H1 (cell line): ENCODE measurements at regions not wholly inside any gene's neighbourhood (a gene's known extent, or its start where the extent isn't known, plus 50 kb on each side); places are given as distances from the start of the nearest gene placed in this dataset.
"Not testable (repeated sequence)": the region's sequence is repeated elsewhere in the genome, so short reads cannot be mapped to it uniquely, and the experiment has no call there.

Source experiments
- CTCF ChIA-PET: fragments of 300-600 bp; sonication (Branson Sonifier 250); formaldehyde crosslinking; loops from one replicate; lab custom pipeline; 2021; ENCODE audit not compliant: partially characterized antibody; lab: Charles Lee
- POLR2A ChIA-PET: fragments of 300-600 bp; sonication (Branson Sonifier 250); formaldehyde crosslinking; loops from one replicate; lab custom pipeline; 2021; ENCODE audit warnings: inconsistent platforms; ENCODE audit not compliant: partially characterized antibody; lab: Charles Lee
- DNase-seq, 2 experiments: peaks; one replicate each; pipeline versions ENCODE4 v3.0.0 to v3.0.0-alpha.2; 2010 to 2022; ENCODE audit warnings: low spot score in 2 of 2, low read depth in 1 of 2, mixed read lengths in 1 of 2
- FAIRE-seq: peaks from 2 replicates; lab custom pipeline; 2011; peaks lifted over from hg19 to GRCh38; lab: Jason Lieb, UNC
- H2AFZ ChIP-seq: 2 replicates; pipeline ENCODE4 v1.8.1; 2012; ENCODE audit warnings: low read length, inconsistent platforms
- H2AK5ac ChIP-seq: 2 replicates; pipeline ENCODE4 v1.6.1; 2013; ENCODE audit warnings: low read depth, low read length
- H2BK120ac ChIP-seq: replicated peaks from 2 replicates; pipeline ENCODE3; 2013; ENCODE audit warnings: low read depth, low read length, inconsistent platforms
- H2BK12ac ChIP-seq: 2 replicates; pipeline ENCODE4 v1.6.1; 2013; ENCODE audit warnings: low read depth, low read length
- H2BK15ac ChIP-seq: 2 replicates; pipeline ENCODE4 v1.6.1; 2013; ENCODE audit warnings: low read length
- H2BK20ac ChIP-seq: 2 replicates; pipeline ENCODE4 v1.6.1; 2013; ENCODE audit warnings: low read length
- H2BK5ac ChIP-seq: 2 replicates; pipeline ENCODE4 v1.6.1; 2013; ENCODE audit warnings: low read depth, low read length
- H3K14ac ChIP-seq: 2 replicates; pipeline ENCODE4 v1.6.1; 2013; ENCODE audit warnings: inconsistent platforms; ENCODE audit not compliant: insufficient read length
- H3K18ac ChIP-seq: 2 replicates; pipeline ENCODE4 v1.6.1; 2013; ENCODE audit warnings: low read length; ENCODE audit errors: extremely low read depth
- H3K23ac ChIP-seq: 2 replicates; pipeline ENCODE4 v1.6.1; 2013; ENCODE audit warnings: inconsistent platforms; ENCODE audit not compliant: insufficient read length
- H3K23me2 ChIP-seq: 2 replicates; pipeline ENCODE4 v1.6.1; 2013; ENCODE audit warnings: low read depth, low read length
- H3K27ac ChIP-seq: 2 replicates; pipeline ENCODE4 v1.6.1; 2011; ENCODE audit warnings: low read depth, low read length, inconsistent platforms
- H3K27me3 ChIP-seq, 4 experiments: replicated peaks in 1 of 4; 1 replicate in 1 of 4; 2 replicates in 3 of 4; pipeline versions ENCODE4 v1.6.1 to v1.8.1; 2011 to 2013; ENCODE audit warnings: low read length in 3 of 4, mild to moderate bottlenecking in 3 of 4, inconsistent platforms in 2 of 4, mixed read lengths in 2 of 4, moderate library complexity in 1 of 4; ENCODE audit not compliant: control insufficient read depth in 3 of 4, insufficient read depth in 3 of 4; ENCODE audit errors: extremely low read depth in 1 of 4
- H3K36me3 ChIP-seq, 4 experiments: 2 replicates each; pipeline versions ENCODE4 v1.6.1 to v1.8.1; 2011 to 2013; ENCODE audit warnings: mild to moderate bottlenecking in 4 of 4, low read length in 3 of 4, moderate library complexity in 2 of 4, control low read depth in 1 of 4, inconsistent platforms in 1 of 4; ENCODE audit not compliant: insufficient read depth in 4 of 4, control insufficient read depth in 2 of 4
- H3K4ac ChIP-seq: replicated peaks from 2 replicates; pipeline ENCODE3; 2013; ENCODE audit warnings: low read length, low read depth, mixed read lengths, inconsistent platforms; ENCODE audit not compliant: insufficient read length
- H3K4me1 ChIP-seq, 4 experiments: replicated peaks in 1 of 4; 1 replicate in 1 of 4; 2 replicates in 3 of 4; pipeline versions ENCODE4 v1.6.1 to v1.8.1; 2011 to 2013; ENCODE audit warnings: low read length in 3 of 4, inconsistent platforms in 2 of 4, mixed read lengths in 1 of 4; ENCODE audit not compliant: insufficient read depth in 4 of 4, control insufficient read depth in 3 of 4
- H3K4me2 ChIP-seq, 2 experiments: 2 replicates each; pipeline versions ENCODE4 v1.6.1 to v1.8.1; 2011 to 2013; ENCODE audit warnings: low read depth in 2 of 2, low read length in 2 of 2, control low read depth in 1 of 2, inconsistent platforms in 1 of 2, mild to moderate bottlenecking in 1 of 2; ENCODE audit not compliant: insufficient read depth in 1 of 2
- H3K4me3 ChIP-seq, 4 experiments: fragments of 200-600, 300-600 bp in 1 of 4; sonication (generic), shearing (Covaris generic), sonication (Bioruptor Twin) in 1 of 4; 2 replicates each; pipeline versions ENCODE4 v1.5.1 to v1.8.1; 2011 to 2016; ENCODE audit warnings: low read length in 4 of 4, low read depth in 3 of 4, control low read depth in 2 of 4, inconsistent platforms in 2 of 4, mild to moderate bottlenecking in 2 of 4, mixed read lengths in 1 of 4, moderate library complexity in 1 of 4; ENCODE audit not compliant: insufficient read depth in 2 of 4; ENCODE audit errors: extremely low read depth in 1 of 4
- H3K56ac ChIP-seq: replicated peaks from 2 replicates; pipeline ENCODE3; 2013; ENCODE audit warnings: low read depth, mild to moderate bottlenecking, mixed read lengths, low read length, inconsistent platforms; ENCODE audit not compliant: insufficient read length
- H3K79me1 ChIP-seq: 2 replicates; pipeline ENCODE4 v1.6.1; 2013; ENCODE audit warnings: low read depth, low read length, control low read depth
- H3K79me2 ChIP-seq, 2 experiments: 2 replicates each; pipeline versions ENCODE4 v1.6.1 to v1.8.1; 2012 to 2013; ENCODE audit warnings: low read length in 2 of 2, mild to moderate bottlenecking in 2 of 2, inconsistent platforms in 1 of 2; ENCODE audit not compliant: insufficient read depth in 2 of 2, control insufficient read depth in 1 of 2
- H3K9ac ChIP-seq, 4 experiments: replicated peaks in 1 of 4; 1 replicate in 1 of 4; 2 replicates in 3 of 4; pipeline versions ENCODE4 v1.6.1 to v1.8.1; 2011 to 2013; ENCODE audit warnings: low read depth in 3 of 4, low read length in 3 of 4, control low read depth in 2 of 4, mild to moderate bottlenecking in 2 of 4, moderate library complexity in 2 of 4, inconsistent platforms in 1 of 4; ENCODE audit errors: extremely low read depth in 1 of 4
- H3K9me3 ChIP-seq, 2 experiments: 2 replicates each; pipeline versions ENCODE4 v1.6.1 to v1.8.1; 2012 to 2013; ENCODE audit warnings: mild to moderate bottlenecking in 2 of 2, moderate library complexity in 2 of 2, control low read depth in 1 of 2, inconsistent platforms in 1 of 2, low read depth in 1 of 2, low read length in 1 of 2, mixed read lengths in 1 of 2; ENCODE audit not compliant: insufficient read depth in 2 of 2
- H4K20me1 ChIP-seq, 2 experiments: replicated peaks in 1 of 2; 2 replicates each; pipeline versions ENCODE3 to v1.8.1; 2011 to 2013; ENCODE audit warnings: inconsistent platforms in 2 of 2, low read length in 2 of 2, mild to moderate bottlenecking in 1 of 2; ENCODE audit not compliant: insufficient read depth in 2 of 2, control insufficient read depth in 1 of 2
- H4K5ac ChIP-seq: 2 replicates; pipeline ENCODE4 v1.6.1; 2013; ENCODE audit warnings: low read length, low read depth, mixed read lengths, inconsistent platforms; ENCODE audit not compliant: insufficient read length
- H4K8ac ChIP-seq: 2 replicates; pipeline ENCODE4 v1.8.0; 2013; ENCODE audit warnings: mild to moderate bottlenecking, moderate library complexity, low read length, inconsistent platforms; ENCODE audit not compliant: insufficient read depth; ENCODE audit errors: extremely low read depth
- H4K91ac ChIP-seq: replicated peaks from 2 replicates; pipeline ENCODE3; 2013; ENCODE audit warnings: low read length, mixed read lengths, inconsistent platforms; ENCODE audit not compliant: insufficient read length
- SP1 ChIP-seq: IDR thresholded peaks from 2 replicates; pipeline ENCODE4 v1.6.1; 2011; ENCODE audit warnings: low read depth, low read length
- WGBS, 2 experiments: shearing (Covaris generic) in 1 of 2; methylation state at CpG; one replicate each; pipeline versions ENCODE4 v1.1.6 to v1.1.7; 2013 to 2015; ENCODE audit warnings: low lambda C conversion rate in 2 of 2, mixed read lengths in 2 of 2, inconsistent platforms in 1 of 2, low coverage in 1 of 2, missing lambda C conversion rate in 1 of 2; ENCODE audit not compliant: insufficient replicate concordance in 2 of 2, insufficient coverage in 1 of 2, insufficient read length in 1 of 2; ENCODE audit errors: extremely low coverage in 1 of 2, missing lambda C conversion rate in 1 of 2; 5-methylcytosine and 5-hydroxymethylcytosine counted together

GRCh38 chrX:16357902-16358301, 190.6 kb downstream of the MAGEB17 start:
- POLR2A ChIA-PET, result no interaction called here

GRCh38 chrX:16360056-16360455, 192.8 kb downstream of the MAGEB17 start:
- H3K23ac ChIP-seq, H2BK20ac ChIP-seq, H4K8ac ChIP-seq, H2BK15ac ChIP-seq, FAIRE-seq, H2BK12ac ChIP-seq, H3K36me3 ChIP-seq, H3K27me3 ChIP-seq, H4K20me1 ChIP-seq, POLR2A ChIA-PET, H3K4me1 ChIP-seq, H3K4me2 ChIP-seq, H3K56ac ChIP-seq, H3K18ac ChIP-seq, H4K5ac ChIP-seq, H2AFZ ChIP-seq, H2BK5ac ChIP-seq, H3K14ac ChIP-seq, H3K79me1 ChIP-seq, H3K23me2 ChIP-seq, H3K79me2 ChIP-seq, DNase-seq, H3K27ac ChIP-seq, H3K4ac ChIP-seq, H3K4me3 ChIP-seq, H2BK120ac ChIP-seq, H4K91ac ChIP-seq, H3K9ac ChIP-seq, H2AK5ac ChIP-seq: not testable (repeated sequence)
- H3K9me3 ChIP-seq, result peaks cover 0 to 10% of the 10 kb centered on the region in 2 experiments; a peak in 2 of 4 replicates
- 99% methylated on average over 14 of the region's 15 CpGs; no CpG with 5 or more reads in 1 of the 2 experiments for whole genome bisulfite sequencing, 2 experiments
- CTCF ChIA-PET, result interaction anchor here (0.7 kb wide), 1 partner anchor 129 kb away, joined by 3 read pairs; no protein-coding TSS in a partner anchor

More at GRCh38 chrX:16357902-16358301, 190.6 kb downstream of the MAGEB17 start:
- no peak overlapping the region for H3K9ac ChIP-seq
- H2BK120ac ChIP-seq, result no peak overlapping the region
- no peak overlapping the region for H2AK5ac ChIP-seq
- H3K18ac ChIP-seq, result no peak overlapping the region
- H2BK15ac ChIP-seq, result no peak overlapping the region
- H3K79me1 ChIP-seq, result no peaks in the 10 kb centered on the region
- H3K4me2 ChIP-seq, result no peak overlapping the region
- no peak overlapping the region for H3K23ac ChIP-seq
- TF ChIP-seq SP1, result no peak
- H3K56ac ChIP-seq, result no peak overlapping the region
- DNase-seq, result no peak
- no peaks in the 10 kb centered on the region for H3K27me3 ChIP-seq
- H3K14ac ChIP-seq, result no peak overlapping the region
- H3K36me3 ChIP-seq, result 0 out of 8 replicates have a peak, but pooled peaks cover 0 to 3% (median 0%) of the 10 kb centered on the region in 4 experiments
- no peak overlapping the region for H3K4me3 ChIP-seq
- no peak overlapping the region for H2BK20ac ChIP-seq
- no peak overlapping the region for H4K5ac ChIP-seq
- H4K20me1 ChIP-seq, result no peaks in the 10 kb centered on the region
- CTCF ChIA-PET, result interaction anchor here (0.6 kb wide), 1 partner anchor 444 kb away, joined by 3 read pairs; no protein-coding TSS in a partner anchor
- H3K4me1 ChIP-seq, result no peaks in the 10 kb centered on the region
- FAIRE-seq, result no peak
- H4K8ac ChIP-seq, result no peak overlapping the region
- no peak overlapping the region for H2BK12ac ChIP-seq
- no peak overlapping the region for H3K4ac ChIP-seq
- H4K91ac ChIP-seq, result no peak overlapping the region
- no peak overlapping the region for H2BK5ac ChIP-seq
- no peak overlapping the region for H2AFZ ChIP-seq
- no peaks in the 10 kb centered on the region for H3K23me2 ChIP-seq
- H3K79me2 ChIP-seq, result no peaks in the 10 kb centered on the region
- no peak overlapping the region for H3K27ac ChIP-seq
- H3K9me3 ChIP-seq, result peaks cover 0 to 10% of the 10 kb centered on the region in 2 experiments; a peak in 2 of 4 replicates
